Gastrocnemius medialis (tissue), 4 donors: ENCODE measurements at regions not wholly inside any gene's neighbourhood (a gene's known extent, or its start where the extent isn't known, plus 50 kb on each side); places are given as distances from the start of the nearest gene placed in this dataset.
"Not testable (repeated sequence)": the region's sequence is repeated elsewhere in the genome, so short reads cannot be mapped to it uniquely, and the experiment has no call there.

Experiments
- POLR2A ChIP-seq, 2 donors: fragments of 450-650 bp; IDR thresholded peaks; one replicate each; pipeline ENCODE4 v1.6.1; 2017; ENCODE audit warnings: antibody characterized with exemption in 2 of 2, mild to moderate bottlenecking in 2 of 2, moderate library complexity in 2 of 2
- TF ChIP-seq, protein P1 (sequence below), 5 experiments: fragments of 450-650 bp in 3 of 5; fragments of 200-600 bp in 2 of 5; sonication (generic) in 2 of 5; IDR thresholded peaks in 4 of 5; conservative IDR thresholded peaks in 1 of 5; 1 replicate in 4 of 5; 2 replicates in 1 of 5; pipeline ENCODE4 v1.5.1; 2016 to 2019; ENCODE audit warnings: antibody characterized with exemption in 5 of 5, mild to moderate bottlenecking in 3 of 5, moderate library complexity in 3 of 5

DNA sequence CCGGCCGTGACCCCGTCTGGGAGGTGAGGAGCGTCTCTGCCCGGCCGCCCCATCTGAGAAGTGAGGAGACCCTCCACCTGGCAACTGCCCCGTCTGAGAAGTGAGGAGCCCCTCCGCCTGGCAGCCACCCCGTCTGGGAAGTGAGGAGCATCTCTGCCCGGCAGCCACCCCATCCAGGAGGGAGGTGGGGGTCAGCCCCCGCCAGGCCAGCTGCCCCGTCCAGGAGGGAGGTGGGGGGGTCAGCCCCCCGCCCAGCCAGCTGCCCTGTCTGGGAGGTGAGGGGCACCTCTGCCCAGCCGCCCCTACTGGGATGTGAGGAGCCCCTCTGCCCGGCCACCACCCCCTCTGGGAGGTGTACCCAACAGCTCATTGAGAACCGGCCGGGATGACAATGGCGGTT, 428.7 kb downstream of the LTN1 start:
- TF ChIP-seq, protein P1, sequence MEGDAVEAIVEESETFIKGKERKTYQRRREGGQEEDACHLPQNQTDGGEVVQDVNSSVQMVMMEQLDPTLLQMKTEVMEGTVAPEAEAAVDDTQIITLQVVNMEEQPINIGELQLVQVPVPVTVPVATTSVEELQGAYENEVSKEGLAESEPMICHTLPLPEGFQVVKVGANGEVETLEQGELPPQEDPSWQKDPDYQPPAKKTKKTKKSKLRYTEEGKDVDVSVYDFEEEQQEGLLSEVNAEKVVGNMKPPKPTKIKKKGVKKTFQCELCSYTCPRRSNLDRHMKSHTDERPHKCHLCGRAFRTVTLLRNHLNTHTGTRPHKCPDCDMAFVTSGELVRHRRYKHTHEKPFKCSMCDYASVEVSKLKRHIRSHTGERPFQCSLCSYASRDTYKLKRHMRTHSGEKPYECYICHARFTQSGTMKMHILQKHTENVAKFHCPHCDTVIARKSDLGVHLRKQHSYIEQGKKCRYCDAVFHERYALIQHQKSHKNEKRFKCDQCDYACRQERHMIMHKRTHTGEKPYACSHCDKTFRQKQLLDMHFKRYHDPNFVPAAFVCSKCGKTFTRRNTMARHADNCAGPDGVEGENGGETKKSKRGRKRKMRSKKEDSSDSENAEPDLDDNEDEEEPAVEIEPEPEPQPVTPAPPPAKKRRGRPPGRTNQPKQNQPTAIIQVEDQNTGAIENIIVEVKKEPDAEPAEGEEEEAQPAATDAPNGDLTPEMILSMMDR (IDR thresholded peaks at IDR 0.05 in 4 of 5, conservative IDR thresholded peaks at IDR 0.05 in 1 of 5): not testable (repeated sequence)
- TF ChIP-seq POLR2A (IDR thresholded peaks at IDR 0.05): not testable (repeated sequence)
